ENCODE measurements at regions not wholly inside any gene's neighbourhood (a gene's known extent, or its start where the extent isn't known, plus 50 kb on each side); places are given as distances from the start of the nearest gene placed in this dataset.

DNA sequence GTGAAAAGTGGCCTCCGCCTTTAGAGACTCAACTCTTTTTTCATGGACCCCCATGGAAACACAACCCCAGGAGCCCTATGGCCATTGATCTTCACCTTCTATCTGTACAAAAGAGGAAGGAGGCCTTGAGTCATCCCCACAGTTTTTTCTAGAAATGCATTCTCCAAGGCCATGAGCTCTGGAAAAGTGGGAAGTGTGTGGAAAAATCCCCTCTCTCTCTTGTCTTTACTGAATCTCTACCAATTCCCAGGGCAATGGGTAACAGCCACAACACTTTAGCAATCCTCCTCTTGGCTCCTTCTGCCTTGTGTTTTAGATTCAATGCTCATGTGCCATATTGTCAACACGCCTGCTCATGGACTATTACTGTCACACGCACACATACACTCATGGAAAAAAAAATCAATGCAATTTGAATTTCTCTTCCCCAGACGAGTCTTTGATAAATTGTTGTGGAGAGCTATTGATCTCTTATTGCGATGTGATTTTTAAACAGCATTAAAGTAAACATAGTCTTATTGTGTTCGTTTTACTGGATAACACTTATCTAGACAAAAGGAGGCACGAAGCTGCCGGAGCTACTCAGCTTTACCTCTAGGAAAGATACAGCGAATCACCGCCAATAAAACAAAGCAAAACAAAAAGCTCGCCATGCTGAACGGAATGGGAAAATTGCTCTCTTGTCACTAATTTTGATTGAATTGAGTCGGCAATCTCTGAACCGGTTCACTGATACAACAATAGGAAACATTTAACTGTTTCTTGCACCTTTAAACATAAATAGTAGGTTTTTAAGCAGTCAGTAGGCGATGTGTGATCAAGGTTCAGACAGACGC, 260.3 kb downstream of the VRK1 start:
- H3K4me3 ChIP-seq (ENCODE audit: low read depth, low read length): no peak overlapping the region
- no peak for DNase-seq (ENCODE audit: low read depth)
- TF ChIP-seq, protein P1, sequence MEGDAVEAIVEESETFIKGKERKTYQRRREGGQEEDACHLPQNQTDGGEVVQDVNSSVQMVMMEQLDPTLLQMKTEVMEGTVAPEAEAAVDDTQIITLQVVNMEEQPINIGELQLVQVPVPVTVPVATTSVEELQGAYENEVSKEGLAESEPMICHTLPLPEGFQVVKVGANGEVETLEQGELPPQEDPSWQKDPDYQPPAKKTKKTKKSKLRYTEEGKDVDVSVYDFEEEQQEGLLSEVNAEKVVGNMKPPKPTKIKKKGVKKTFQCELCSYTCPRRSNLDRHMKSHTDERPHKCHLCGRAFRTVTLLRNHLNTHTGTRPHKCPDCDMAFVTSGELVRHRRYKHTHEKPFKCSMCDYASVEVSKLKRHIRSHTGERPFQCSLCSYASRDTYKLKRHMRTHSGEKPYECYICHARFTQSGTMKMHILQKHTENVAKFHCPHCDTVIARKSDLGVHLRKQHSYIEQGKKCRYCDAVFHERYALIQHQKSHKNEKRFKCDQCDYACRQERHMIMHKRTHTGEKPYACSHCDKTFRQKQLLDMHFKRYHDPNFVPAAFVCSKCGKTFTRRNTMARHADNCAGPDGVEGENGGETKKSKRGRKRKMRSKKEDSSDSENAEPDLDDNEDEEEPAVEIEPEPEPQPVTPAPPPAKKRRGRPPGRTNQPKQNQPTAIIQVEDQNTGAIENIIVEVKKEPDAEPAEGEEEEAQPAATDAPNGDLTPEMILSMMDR (conservative IDR thresholded peaks at IDR 0.05; ENCODE audit: low read depth, low read length): no peak

DNA sequence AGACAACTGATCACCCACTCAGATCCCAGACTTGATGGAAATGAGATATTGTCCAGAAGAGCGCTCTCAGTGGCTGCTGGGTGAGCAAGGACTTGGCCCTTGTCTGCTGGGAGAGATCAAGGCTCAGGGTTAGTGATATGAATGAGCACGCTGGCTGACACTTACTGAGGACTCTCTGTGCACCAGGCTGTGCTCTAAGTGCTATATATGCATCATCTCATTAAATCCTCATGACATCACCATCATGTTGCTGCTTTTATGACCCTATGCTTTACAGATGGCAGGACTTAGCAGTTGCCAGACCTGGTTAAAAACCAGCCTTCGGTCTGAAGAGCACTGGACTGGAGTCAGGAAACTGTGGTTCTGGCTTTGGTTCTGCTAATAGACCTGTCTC, 260.9 kb downstream of the VRK1 start:
- no peak overlapping the region for H3K4me3 ChIP-seq (ENCODE audit: low read depth, low read length)
- TF ChIP-seq, protein P1 (conservative IDR thresholded peaks at IDR 0.05; ENCODE audit: low read depth, low read length): no peak
- no peak for DNase-seq (ENCODE audit: low read depth)

DNA sequence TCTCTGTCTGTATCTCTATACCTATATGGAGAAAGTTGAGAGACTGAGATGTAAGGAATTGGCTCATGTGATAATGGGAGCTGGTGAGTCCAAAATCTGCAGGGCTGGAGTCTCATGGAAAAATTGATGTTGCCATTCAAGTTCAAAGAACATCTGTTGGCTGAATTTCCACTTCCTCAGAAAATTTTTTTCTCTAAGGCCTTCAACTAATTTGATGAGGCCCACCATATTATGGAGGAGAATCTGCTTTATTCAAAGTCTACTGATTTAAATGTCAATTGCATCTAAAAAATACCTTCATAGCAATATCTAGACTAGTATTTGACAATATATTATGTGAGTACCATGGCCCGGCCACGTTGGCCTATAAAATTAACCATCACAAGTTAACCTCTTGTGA, 261.4 kb downstream of the VRK1 start:
- DNase-seq (ENCODE audit: low read depth): no peak
- TF ChIP-seq, protein P1 (conservative IDR thresholded peaks at IDR 0.05; ENCODE audit: low read depth, low read length): no peak
- H3K4me3 ChIP-seq (ENCODE audit: low read depth, low read length): no peak overlapping the region

DNA sequence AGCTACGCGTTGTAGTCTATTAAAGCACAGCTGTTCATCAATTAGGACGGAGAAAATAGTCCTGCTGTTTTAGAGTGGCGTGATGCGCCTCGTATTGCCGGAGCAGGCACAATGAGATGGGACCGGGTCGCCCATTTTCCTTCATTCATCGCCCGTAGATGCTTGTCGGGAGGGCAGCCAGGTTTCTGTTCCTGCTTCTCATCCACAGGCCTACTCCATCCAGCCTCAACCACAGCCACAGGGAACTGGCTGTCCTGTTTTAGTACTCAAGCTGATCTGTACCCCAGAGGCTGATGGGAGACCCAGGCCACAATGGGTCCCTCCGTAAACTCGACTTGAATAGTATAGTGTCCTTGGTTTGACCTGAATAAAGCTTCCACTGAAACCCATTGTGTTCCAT, 264.0 kb downstream of the VRK1 start:
- H3K4me3 ChIP-seq (ENCODE audit: low read depth, low read length): no peak overlapping the region
- TF ChIP-seq, protein P1 (conservative IDR thresholded peaks at IDR 0.05; ENCODE audit: low read depth, low read length): no peak
- no peak for DNase-seq (ENCODE audit: low read depth)

DNA sequence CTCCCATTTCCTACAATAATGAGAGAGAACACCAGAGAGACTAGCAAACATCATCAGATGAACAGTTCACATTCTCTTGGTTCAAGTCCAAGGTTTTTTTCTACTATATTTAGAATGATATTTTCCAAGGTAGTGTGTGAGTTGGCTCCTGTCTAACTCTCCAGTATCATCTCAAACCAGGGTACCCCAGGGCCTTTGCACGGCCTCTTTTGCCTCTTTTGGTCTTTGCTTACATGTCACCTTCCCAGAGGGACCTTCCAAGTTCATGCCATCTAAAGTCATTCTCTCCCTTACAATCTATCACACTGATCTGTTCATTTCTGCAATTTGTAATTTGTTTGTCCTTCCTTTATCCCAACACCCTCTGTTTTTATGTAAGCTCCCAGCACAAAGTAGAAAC, 264.5 kb downstream of the VRK1 start:
- TF ChIP-seq, protein P1 (conservative IDR thresholded peaks at IDR 0.05; ENCODE audit: low read depth, low read length): no peak
- H3K4me3 ChIP-seq (ENCODE audit: low read depth, low read length): no peak overlapping the region
- no peak for DNase-seq (ENCODE audit: low read depth)

DNA sequence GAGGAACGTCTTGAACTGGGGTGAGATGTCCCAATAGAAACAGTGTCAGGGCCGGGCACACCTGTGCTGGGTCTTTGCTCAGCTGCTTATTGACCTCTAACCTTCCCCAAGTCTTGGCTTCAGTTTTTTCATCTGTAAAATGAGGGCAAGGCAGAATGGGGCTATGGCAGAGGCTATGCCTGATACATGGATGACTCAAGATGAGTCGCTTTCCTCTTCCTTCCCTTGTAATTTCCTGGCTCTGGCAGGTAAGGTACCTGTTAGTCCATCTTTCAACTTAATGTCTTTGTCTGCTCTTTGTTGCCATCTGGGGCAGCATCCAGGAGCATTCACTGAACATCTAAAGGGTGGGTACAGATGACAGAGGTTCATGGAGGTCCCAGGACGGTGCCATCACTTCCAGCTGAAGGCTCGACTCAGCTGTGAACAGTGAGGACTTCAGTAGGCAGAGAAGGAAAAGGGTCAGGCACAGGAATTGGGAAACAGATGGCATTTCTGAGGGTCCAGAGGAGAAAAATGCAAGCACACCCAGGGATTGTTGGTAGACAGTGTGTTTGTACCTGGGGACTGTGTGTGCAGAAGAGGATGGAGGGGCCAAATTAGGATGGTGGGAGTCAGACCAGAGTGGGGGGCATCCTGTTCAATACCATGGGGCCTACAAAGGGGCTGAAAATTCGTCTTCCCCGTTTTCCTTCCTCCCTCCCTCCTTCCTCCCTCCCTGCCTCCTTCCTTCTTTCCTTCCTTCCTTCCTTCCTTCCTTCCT, 268.3 kb downstream of the VRK1 start:
- TF ChIP-seq, protein P1 (conservative IDR thresholded peaks at IDR 0.05; ENCODE audit: low read depth, low read length): no peak
- DNase-seq (ENCODE audit: low read depth): no peak
- no peak overlapping the region for H3K4me3 ChIP-seq (ENCODE audit: low read depth, low read length)

Measured in choroid plexus epithelial cell (primary cell).